Spleen (tissue), 11 donors: ENCODE measurements at regions not wholly inside any gene's neighbourhood (a gene's known extent, or its start where the extent isn't known, plus 50 kb on each side); places are given as distances from the start of the nearest gene placed in this dataset.

Experiments
- DNase-seq: peaks from one replicate; pipeline ENCODE4 v3.0.0-alpha.2; 2020
- H3K27ac ChIP-seq, 8 donors: fragments of 200-600 bp; sonication (generic) in 7 of 8; 1 replicate in 4 of 8; 2 replicates in 4 of 8; pipeline versions ENCODE4 v1.5.0 to v1.8.0; 2016 to 2021; ENCODE audit warnings: inconsistent platforms in 4 of 8, mild to moderate bottlenecking in 4 of 8, moderate library complexity in 1 of 8
- H3K27me3 ChIP-seq, 7 donors: fragments of 200-600 bp; sonication (generic) in 6 of 7; replicated peaks in 1 of 7; 1 replicate in 4 of 7; 2 replicates in 3 of 7; pipeline versions ENCODE4 v1.5.0 to v1.8.0; 2016 to 2021; ENCODE audit warnings: inconsistent platforms in 3 of 7, mild to moderate bottlenecking in 1 of 7
- H3K36me3 ChIP-seq, 6 donors: fragments of 200-600 bp; sonication (generic) in 5 of 6; 1 replicate in 4 of 6; 2 replicates in 2 of 6; pipeline versions ENCODE4 v1.5.0 to v1.8.0; 2016 to 2021; ENCODE audit warnings: inconsistent platforms in 2 of 6
- H3K4me1 ChIP-seq, 6 donors: fragments of 200-600 bp; sonication (generic) in 5 of 6; 1 replicate in 3 of 6; 2 replicates in 3 of 6; pipeline versions ENCODE4 v1.5.0 to v1.8.0; 2016 to 2021; ENCODE audit warnings: inconsistent platforms in 3 of 6
- H3K4me3 ChIP-seq, 8 donors: fragments of 200-600 bp; sonication (generic) in 7 of 8; 1 replicate in 4 of 8; 2 replicates in 4 of 8; pipeline versions ENCODE4 v1.5.0 to v1.8.0; 2016 to 2021; ENCODE audit warnings: inconsistent platforms in 4 of 8, mild to moderate bottlenecking in 4 of 8, moderate library complexity in 2 of 8
- H3K9me3 ChIP-seq, 8 donors: fragments of 200-600 bp; sonication (generic) in 7 of 8; 1 replicate in 4 of 8; 2 replicates in 4 of 8; pipeline versions ENCODE4 v1.5.0 to v1.8.0; 2016 to 2021; ENCODE audit warnings: inconsistent platforms in 4 of 8
- CTCF ChIP-seq, 11 experiments: fragments of 200-600 bp in 7 of 11; fragments of 450-650 bp in 4 of 11; sonication (generic) in 4 of 11; IDR thresholded peaks in 8 of 11; conservative IDR thresholded peaks in 3 of 11; 1 replicate in 7 of 11; 2 replicates in 4 of 11; pipeline versions ENCODE4 v1.4.0 to v1.8.0; 2016 to 2021; ENCODE audit warnings: antibody characterized with exemption in 11 of 11, inconsistent platforms in 4 of 11, mild to moderate bottlenecking in 1 of 11
- POLR2A ChIP-seq, 3 donors: fragments of 450-650 bp; IDR thresholded peaks; one replicate each; pipeline ENCODE4 v1.5.1; 2017; ENCODE audit warnings: antibody characterized with exemption in 3 of 3, mild to moderate bottlenecking in 1 of 3
- POLR2AphosphoS5 ChIP-seq, 3 donors: sonication (generic); formaldehyde crosslinking; IDR thresholded peaks; one replicate each; pipeline ENCODE4 v1.5.1; 2017; ENCODE audit warnings: antibody characterized with exemption in 3 of 3
- WGBS, 5 donors: extraction: QIAGEN DNeasy Blood & Tissue Kit in 3 of 5; methylation state at CpG; one replicate each; pipeline versions ENCODE4 v1.1.5 to v1.1.7; 2013 to 2018; 5-methylcytosine and 5-hydroxymethylcytosine counted together
- intact Hi-C: fragments of 100-400 bp; cut with DNase I; formaldehyde crosslinking; loops from one replicate; pipeline ENCODE4 v1.15.0; 2023; ENCODE audit warnings: low total_unique reads
- donor health status: healthy with polysubstance abuse.
- donor health status: DM: no; HTN: no; CAD: no; lungs with moderate emphysema.
- donor health status: DM: no; HTN: no; CAD: no.
- donor health status: Bipolar disorder and iron deficiency.
- donor health status: healthy.
- donor health status: DM: no; HTN: no; CAD: no.
- donor health status: DM: yes; HTN: yes; CAD: no.

DNA sequence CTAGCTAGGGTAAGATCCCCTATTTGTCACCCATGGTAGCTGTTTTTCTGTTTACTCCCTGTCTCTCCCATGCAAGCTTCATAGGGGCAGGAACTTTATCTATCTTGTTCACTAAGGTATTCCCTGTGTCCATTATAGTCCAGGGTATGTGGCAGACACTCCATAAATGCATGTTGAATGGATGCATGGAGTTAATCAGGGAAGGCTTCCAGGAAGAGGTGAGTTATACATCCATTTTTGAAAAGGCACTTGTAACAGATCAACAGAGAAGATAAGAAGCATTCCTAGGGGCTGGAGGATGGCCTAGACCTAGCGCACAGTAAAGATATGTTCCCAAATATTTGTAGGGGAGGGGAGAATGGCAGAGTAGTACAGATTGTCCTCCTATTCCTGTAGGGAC is 130.3 kb downstream of the BUD13 start:
- H3K9me3 ChIP-seq: peaks cover 0 to 12% (median 1%) of the 10 kb centered on the region in 8 donors
- no peaks in the 10 kb centered on the region for H3K4me1 ChIP-seq
- H3K4me3 ChIP-seq: no peak overlapping the region
- H3K27ac ChIP-seq: no peak overlapping the region
- DNase-seq: no peak
- peaks cover 0 to 23% (median 0%) of the 10 kb centered on the region in 7 donors for H3K27me3 ChIP-seq
- TF ChIP-seq POLR2AphosphoS5 (IDR thresholded peaks at IDR 0.05): no peak
- TF ChIP-seq CTCF (IDR thresholded peaks at IDR 0.05 in 8 of 11, conservative IDR thresholded peaks at IDR 0.05 in 3 of 11): no peak
- no peak for TF ChIP-seq POLR2A (IDR thresholded peaks at IDR 0.05)
- intact Hi-C loops: no loop called here
- H3K36me3 ChIP-seq: no peaks in the 10 kb centered on the region
- WGBS, 5 donors: 83 to 96% (median 88%) methylated on average over 1 of the region's 1 CpG

GRCh38 chr11:116641561-116642045 is 131.2 kb downstream of the BUD13 start:
- no peaks in the 10 kb centered on the region for H3K4me1 ChIP-seq
- DNase-seq: no peak
- intact Hi-C loops: no loop called here

GRCh38 chr11:116640641-116641402 is 132.0 kb downstream of the BUD13 start:
- intact Hi-C loops: no loop called here
- 83 to 89% (median 87%) methylated on average over 6 to 7 of the region's 7 CpGs for WGBS, 5 donors
- Histone ChIP-seq H3K27me3 (peaks cover 0 to 34% (median 0%) of the 10 kb centered on the region in 7 donors), H3K4me1 (no peaks in the 10 kb centered on the region), H3K36me3 (no peaks in the 10 kb centered on the region), H3K27ac (no peak overlapping the region), H3K4me3 (no peak overlapping the region), H3K9me3 (peaks cover 0 to 4% (median 1%) of the 10 kb centered on the region in 8 donors)
- no peak for DNase-seq
- TF ChIP-seq POLR2A (IDR thresholded peaks at IDR 0.05): no peak

More at GRCh38 chr11:116641561-116642045, 131.2 kb downstream of the BUD13 start:
- Histone ChIP-seq H3K27me3 (peaks cover 0 to 31% (median 0%) of the 10 kb centered on the region in 7 donors), H3K4me3 (no peak overlapping the region), H3K36me3 (no peaks in the 10 kb centered on the region), H3K9me3 (peaks cover 0 to 11% (median 1%) of the 10 kb centered on the region in 8 donors), H3K27ac (no peak overlapping the region)
- WGBS, 5 donors: 31 to 37% (median 36%) methylated on average over 8 to 11 of the region's 11 CpGs
- TF ChIP-seq POLR2AphosphoS5 (IDR thresholded peaks at IDR 0.05) (no peak), CTCF (IDR thresholded peaks at IDR 0.05 in 8 of 11, conservative IDR thresholded peaks at IDR 0.05 in 3 of 11) (peak in 8 of 11 experiments; percentile 17 to 65 (median 37)), POLR2A (IDR thresholded peaks at IDR 0.05) (no peak)

DNA sequence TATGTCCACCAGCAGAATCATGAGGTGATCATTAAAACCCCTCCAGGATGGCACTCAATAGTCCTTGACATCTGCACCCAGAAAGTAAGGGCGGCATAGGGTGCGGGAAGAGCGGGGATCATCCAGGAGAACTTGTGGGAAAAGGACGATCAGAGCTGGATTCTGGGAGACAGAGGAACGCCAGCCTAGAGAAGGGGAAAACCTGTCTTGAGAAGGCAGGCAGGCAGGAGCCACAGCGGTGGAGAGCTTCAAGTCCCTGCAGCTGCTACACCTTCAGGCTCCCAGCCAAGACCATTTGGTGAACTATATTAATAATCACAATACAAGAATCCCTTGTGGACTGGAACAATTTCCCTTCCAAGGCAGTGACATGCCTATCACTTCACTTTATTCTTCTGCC is 134.3 kb downstream of the BUD13 start:
- no peak overlapping the region for H3K27ac ChIP-seq
- no peaks in the 10 kb centered on the region for H3K36me3 ChIP-seq
- peaks cover 0 to 10% (median 2%) of the 10 kb centered on the region in 8 donors for H3K9me3 ChIP-seq
- no peaks in the 10 kb centered on the region for H3K4me1 ChIP-seq
- peaks cover 0 to 35% (median 0%) of the 10 kb centered on the region in 7 donors for H3K27me3 ChIP-seq
- intact Hi-C loops: no loop called here
- TF ChIP-seq POLR2A (IDR thresholded peaks at IDR 0.05): no peak
- no peak for TF ChIP-seq POLR2AphosphoS5 (IDR thresholded peaks at IDR 0.05)
- no peak for TF ChIP-seq CTCF (IDR thresholded peaks at IDR 0.05 in 8 of 11, conservative IDR thresholded peaks at IDR 0.05 in 3 of 11)
- DNase-seq: no peak
- 85 to 93% (median 87%) methylated on average over 6 of the region's 6 CpGs for WGBS, 5 donors
- no peak overlapping the region for H3K4me3 ChIP-seq
